ENCODE measurements at regions not wholly inside any gene's neighbourhood (a gene's known extent, or its start where the extent isn't known, plus 50 kb on each side); places are given as distances from the start of the nearest gene placed in this dataset.
A peak's percentile ranks its signal among the peaks of the same experiment; 100 is the strongest.

DNA sequence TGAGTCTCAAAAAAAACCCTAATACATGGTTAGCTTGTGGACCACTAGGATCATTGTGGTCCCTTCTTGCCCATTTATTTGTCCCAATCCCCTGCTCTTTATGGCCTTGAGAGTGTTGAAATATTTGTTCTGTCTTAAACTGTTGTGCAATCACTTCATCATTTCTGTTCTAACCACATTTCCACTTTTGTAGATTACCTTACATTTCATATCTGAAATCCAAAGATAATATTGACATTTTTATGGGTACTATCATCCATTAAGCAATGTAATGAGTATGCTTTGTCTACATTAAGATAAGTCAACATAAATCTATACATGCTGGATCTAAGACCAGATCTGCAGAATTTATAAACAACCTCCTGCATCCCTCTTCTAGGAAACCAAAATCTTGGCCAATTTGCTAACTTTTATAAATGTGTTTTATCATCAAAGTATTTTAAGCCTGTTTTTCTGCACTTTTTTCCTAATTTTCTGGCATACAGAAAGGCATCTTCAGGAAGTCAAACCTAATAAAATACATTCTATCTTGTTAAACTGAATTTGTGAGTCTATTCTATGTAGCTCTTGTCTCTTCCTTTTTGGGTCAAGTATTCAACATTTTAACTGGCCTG, 359.4 kb upstream of the CELF2 start:
- peak overlapping the region; percentile 33 for H3K27ac ChIP-seq (ENCODE audit: poor library complexity, severe bottlenecking)
- TF ChIP-seq CTCF (IDR thresholded peaks at IDR 0.05; ENCODE audit: poor library complexity, severe bottlenecking) = no peak
- H3K36me3 ChIP-seq (ENCODE audit: low read depth) = no peaks in the 10 kb centered on the region
- DNase-seq (ENCODE audit: low spot score) (no peak), ATAC-seq (ENCODE audit: low read depth) (peak; percentile 70)
- peaks cover 2% of the 10 kb centered on the region for H3K9me3 ChIP-seq (ENCODE audit: severe bottlenecking)
- no peak overlapping the region for H3K4me3 ChIP-seq (ENCODE audit: severe bottlenecking)
- no peaks in the 10 kb centered on the region for H3K27me3 ChIP-seq (ENCODE audit: insufficient read depth, poor library complexity, severe bottlenecking)
- H3K4me1 ChIP-seq (ENCODE audit: insufficient read depth, poor library complexity, severe bottlenecking) = peaks cover 19% of the 10 kb centered on the region

GRCh38 chr10:10660054-10660453, 357.6 kb upstream of the CELF2 start:
- ATAC-seq (ENCODE audit: low read depth) = no peak
- H3K27ac ChIP-seq (ENCODE audit: poor library complexity, severe bottlenecking) = no peak overlapping the region
- TF ChIP-seq CTCF (IDR thresholded peaks at IDR 0.05; ENCODE audit: poor library complexity, severe bottlenecking) = no peak

GRCh38 chr10:10661176-10661575, 356.5 kb upstream of the CELF2 start:
- ATAC-seq (ENCODE audit: low read depth) (no peak), DNase-seq (ENCODE audit: low spot score) (no peak)
- no peak overlapping the region for H3K27ac ChIP-seq (ENCODE audit: poor library complexity, severe bottlenecking)
- no peaks in the 10 kb centered on the region for H3K27me3 ChIP-seq (ENCODE audit: insufficient read depth, poor library complexity, severe bottlenecking)
- no peak overlapping the region for H3K4me3 ChIP-seq (ENCODE audit: severe bottlenecking)
- TF ChIP-seq CTCF (IDR thresholded peaks at IDR 0.05; ENCODE audit: poor library complexity, severe bottlenecking) = no peak
- H3K36me3 ChIP-seq (ENCODE audit: low read depth) = no peaks in the 10 kb centered on the region
- peaks cover 2% of the 10 kb centered on the region for H3K9me3 ChIP-seq (ENCODE audit: severe bottlenecking)
- H3K4me1 ChIP-seq (ENCODE audit: insufficient read depth, poor library complexity, severe bottlenecking) = peaks cover 20% of the 10 kb centered on the region

More at GRCh38 chr10:10660054-10660453, 357.6 kb upstream of the CELF2 start:
- Histone ChIP-seq H3K36me3 (ENCODE audit: low read depth) (no peaks in the 10 kb centered on the region), H3K9me3 (ENCODE audit: severe bottlenecking) (peaks cover 2% of the 10 kb centered on the region), H3K4me3 (ENCODE audit: severe bottlenecking) (no peak overlapping the region), H3K27me3 (ENCODE audit: insufficient read depth, poor library complexity, severe bottlenecking) (no peaks in the 10 kb centered on the region), H3K4me1 (ENCODE audit: insufficient read depth, poor library complexity, severe bottlenecking) (peaks cover 20% of the 10 kb centered on the region)
- DNase-seq (ENCODE audit: low spot score) = no peak

DNA sequence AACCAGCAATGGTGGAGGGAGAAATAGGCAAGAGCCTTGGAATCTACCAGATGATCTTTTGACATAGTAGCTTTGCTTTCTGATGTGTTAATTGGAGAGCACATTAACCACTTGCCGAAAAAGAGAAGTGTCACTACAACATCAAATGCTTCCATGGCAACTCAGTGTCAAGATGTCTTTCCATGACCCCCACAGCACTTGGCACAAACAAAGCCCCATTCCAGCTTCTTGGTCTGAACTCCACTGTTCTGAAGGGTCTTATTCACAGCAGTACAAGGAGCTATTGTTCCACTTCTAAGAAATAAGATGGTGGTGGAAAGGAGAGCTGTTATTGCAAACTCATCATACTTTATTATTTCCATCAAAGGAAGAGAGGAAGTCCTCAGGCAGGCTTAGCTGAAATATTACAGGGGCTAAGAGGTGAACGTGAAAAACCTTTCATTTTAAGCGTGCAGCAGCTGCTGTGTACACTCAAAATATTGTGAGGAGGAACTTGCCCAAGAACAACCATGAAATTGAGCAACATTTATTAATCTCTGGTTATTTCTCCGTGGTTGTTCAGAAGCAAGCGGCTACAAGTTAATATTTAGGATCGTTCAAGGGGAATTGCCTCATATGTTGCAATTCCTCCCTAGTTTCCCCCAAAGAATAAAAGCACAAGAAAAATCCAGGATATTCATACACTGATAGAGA, 354.8 kb upstream of the CELF2 start:
- peaks cover 13% of the 10 kb centered on the region for H3K4me1 ChIP-seq (ENCODE audit: insufficient read depth, poor library complexity, severe bottlenecking)
- no peak overlapping the region for H3K4me3 ChIP-seq (ENCODE audit: severe bottlenecking)
- DNase-seq (ENCODE audit: low spot score) = no peak
- H3K27ac ChIP-seq (ENCODE audit: poor library complexity, severe bottlenecking) = no peak overlapping the region
- ATAC-seq (ENCODE audit: low read depth) = no peak
- TF ChIP-seq CTCF (IDR thresholded peaks at IDR 0.05; ENCODE audit: poor library complexity, severe bottlenecking) = no peak
- H3K9me3 ChIP-seq (ENCODE audit: severe bottlenecking) = peaks cover 2% of the 10 kb centered on the region
- H3K27me3 ChIP-seq (ENCODE audit: insufficient read depth, poor library complexity, severe bottlenecking) = no peaks in the 10 kb centered on the region
- no peaks in the 10 kb centered on the region for H3K36me3 ChIP-seq (ENCODE audit: low read depth)

- Histone ChIP-seq H3K27ac (ENCODE audit: poor library complexity, severe bottlenecking) (no peak overlapping the region), H3K27me3 (ENCODE audit: insufficient read depth, poor library complexity, severe bottlenecking) (no peaks in the 10 kb centered on the region)
- TF ChIP-seq CTCF (IDR thresholded peaks at IDR 0.05; ENCODE audit: poor library complexity, severe bottlenecking) = no peak
These were observed 354.1 kb upstream of the CELF2 start for GRCh38 chr10:10663622-10664021.

More at GRCh38 chr10:10663622-10664021, 354.1 kb upstream of the CELF2 start:
- DNase-seq (ENCODE audit: low spot score) (no peak), ATAC-seq (ENCODE audit: low read depth) (no peak)
- Histone ChIP-seq H3K9me3 (ENCODE audit: severe bottlenecking) (peaks cover 2% of the 10 kb centered on the region), H3K4me3 (ENCODE audit: severe bottlenecking) (no peak overlapping the region), H3K4me1 (ENCODE audit: insufficient read depth, poor library complexity, severe bottlenecking) (peaks cover 7% of the 10 kb centered on the region), H3K36me3 (ENCODE audit: low read depth) (no peaks in the 10 kb centered on the region)

Data from RWPE2 (cell line).